ENCODE measurements at regions not wholly inside any gene's neighbourhood (a gene's known extent, or its start where the extent isn't known, plus 50 kb on each side); places are given as distances from the start of the nearest gene placed in this dataset.

- DNase-seq: no peak
- in situ Hi-C loops (cut with MboI; ENCODE audit: low pct_unique_long_range_greater_than_20kb, low sequenced_read_pairs): no loop called here
These were observed 58.3 kb upstream of the NEUROD6 start for GRCh38 chr7:31398815-31399214.

- DNase-seq: no peak
- in situ Hi-C loops (cut with MboI; ENCODE audit: low pct_unique_long_range_greater_than_20kb, low sequenced_read_pairs): no loop called here
These were observed 66.7 kb upstream of the NEUROD6 start for GRCh38 chr7:31407178-31407676.

- no peak for DNase-seq
- in situ Hi-C loops (cut with MboI; ENCODE audit: low pct_unique_long_range_greater_than_20kb, low sequenced_read_pairs): no loop called here
These were observed 67.7 kb upstream of the NEUROD6 start for GRCh38 chr7:31408140-31408729.

GRCh38 chr7:31410265-31410664 is 69.7 kb upstream of the NEUROD6 start:
- no peak for DNase-seq
- in situ Hi-C loops (cut with MboI; ENCODE audit: low pct_unique_long_range_greater_than_20kb, low sequenced_read_pairs): no loop called here

- DNase-seq: no peak
- in situ Hi-C loops (cut with MboI; ENCODE audit: low pct_unique_long_range_greater_than_20kb, low sequenced_read_pairs): no loop called here
These were observed 70.9 kb upstream of the NEUROD6 start for GRCh38 chr7:31411416-31411815.

- in situ Hi-C loops (cut with MboI; ENCODE audit: low pct_unique_long_range_greater_than_20kb, low sequenced_read_pairs): no loop called here
- no peak for DNase-seq
These were observed 73.2 kb upstream of the NEUROD6 start for GRCh38 chr7:31413766-31414165.

- no peak for DNase-seq
These were observed 75.9 kb upstream of the NEUROD6 start for GRCh38 chr7:31416381-31416870.

GRCh38 chr7:31418928-31419327 is 78.4 kb upstream of the NEUROD6 start:
- no peak for DNase-seq
- in situ Hi-C loops (cut with MboI; ENCODE audit: low pct_unique_long_range_greater_than_20kb, low sequenced_read_pairs): no loop called here

More at GRCh38 chr7:31416381-31416870, 75.9 kb upstream of the NEUROD6 start:
- in situ Hi-C loops (cut with MboI; ENCODE audit: low pct_unique_long_range_greater_than_20kb, low sequenced_read_pairs): no loop called here

- in situ Hi-C loops (cut with MboI; ENCODE audit: low pct_unique_long_range_greater_than_20kb, low sequenced_read_pairs): no loop called here
These were observed 79.1 kb upstream of the NEUROD6 start for GRCh38 chr7:31419505-31420055.

GRCh38 chr7:31420948-31421347 is 80.4 kb upstream of the NEUROD6 start:
- in situ Hi-C loops (cut with MboI; ENCODE audit: low pct_unique_long_range_greater_than_20kb, low sequenced_read_pairs): no loop called here
- no peak for DNase-seq

More at GRCh38 chr7:31419505-31420055, 79.1 kb upstream of the NEUROD6 start:
- no peak for DNase-seq

- DNase-seq: no peak
- in situ Hi-C loops (cut with MboI; ENCODE audit: low pct_unique_long_range_greater_than_20kb, low sequenced_read_pairs): no loop called here
These were observed 81.1 kb upstream of the NEUROD6 start for GRCh38 chr7:31421607-31422006.

- no peak for DNase-seq
- in situ Hi-C loops (cut with MboI; ENCODE audit: low pct_unique_long_range_greater_than_20kb, low sequenced_read_pairs): no loop called here
These were observed 83.5 kb upstream of the NEUROD6 start for GRCh38 chr7:31423994-31424393.

- no peak for DNase-seq
- in situ Hi-C loops (cut with MboI; ENCODE audit: low pct_unique_long_range_greater_than_20kb, low sequenced_read_pairs): no loop called here
These were observed 81.7 kb upstream of the ITPRID1 start for GRCh38 chr7:31432176-31432575.

GRCh38 chr7:31432836-31433340 is 81.0 kb upstream of the ITPRID1 start:
- in situ Hi-C loops (cut with MboI; ENCODE audit: low pct_unique_long_range_greater_than_20kb, low sequenced_read_pairs): no loop called here
- no peak for DNase-seq

GRCh38 chr7:31437250-31437865 is 76.5 kb upstream of the ITPRID1 start:
- in situ Hi-C loops (cut with MboI; ENCODE audit: low pct_unique_long_range_greater_than_20kb, low sequenced_read_pairs): no loop called here
- DNase-seq: no peak

- in situ Hi-C loops (cut with MboI; ENCODE audit: low pct_unique_long_range_greater_than_20kb, low sequenced_read_pairs): no loop called here
- no peak for DNase-seq
These were observed 74.7 kb upstream of the ITPRID1 start for GRCh38 chr7:31439165-31439564.

GRCh38 chr7:31440511-31440910 is 73.4 kb upstream of the ITPRID1 start:
- in situ Hi-C loops (cut with MboI; ENCODE audit: low pct_unique_long_range_greater_than_20kb, low sequenced_read_pairs): no loop called here
- no peak for DNase-seq

- DNase-seq: no peak
- in situ Hi-C loops (cut with MboI; ENCODE audit: low pct_unique_long_range_greater_than_20kb, low sequenced_read_pairs): no loop called here
These were observed 71.3 kb upstream of the ITPRID1 start for GRCh38 chr7:31442626-31443025.

GRCh38 chr7:31443457-31443856 is 70.4 kb upstream of the ITPRID1 start:
- in situ Hi-C loops (cut with MboI; ENCODE audit: low pct_unique_long_range_greater_than_20kb, low sequenced_read_pairs): no loop called here
- peak; percentile 58 for DNase-seq

- in situ Hi-C loops (cut with MboI; ENCODE audit: low pct_unique_long_range_greater_than_20kb, low sequenced_read_pairs): no loop called here
- no peak for DNase-seq
These were observed 69.7 kb upstream of the ITPRID1 start for GRCh38 chr7:31444196-31444595.

Data from KBM-7 (cell line).